CD4-positive, alpha-beta T cell treated with Interleukin-10 for 1 hour (primary cell): ENCODE measurements at regions not wholly inside any gene's neighbourhood (a gene's known extent, or its start where the extent isn't known, plus 50 kb on each side); places are given as distances from the start of the nearest gene placed in this dataset.

Experiments used
- DNase-seq: peaks from one replicate; pipeline ENCODE4 v3.0.0-alpha.2; 2020

- no peak for DNase-seq
These were observed 330.6 kb downstream of the DEPDC1B start for GRCh38 chr5:60369391-60369790.

GRCh38 chr5:60368100-60368499 is 331.9 kb downstream of the DEPDC1B start:
- DNase-seq = no peak

GRCh38 chr5:60366489-60366888 is 333.5 kb downstream of the DEPDC1B start:
- no peak for DNase-seq

- no peak for DNase-seq
These were observed 335.0 kb downstream of the DEPDC1B start for GRCh38 chr5:60365001-60365400.

GRCh38 chr5:60362158-60362557 is 337.8 kb downstream of the DEPDC1B start:
- no peak for DNase-seq

GRCh38 chr5:60360355-60360754 is 339.6 kb downstream of the DEPDC1B start:
- DNase-seq = no peak

GRCh38 chr5:60357302-60357701 is 342.7 kb downstream of the DEPDC1B start:
- no peak for DNase-seq

- DNase-seq = no peak
These were observed 343.2 kb downstream of the DEPDC1B start for GRCh38 chr5:60356745-60357144.

- no peak for DNase-seq
These were observed 344.8 kb downstream of the DEPDC1B start for GRCh38 chr5:60355181-60355580.

GRCh38 chr5:60354311-60354710 is 345.7 kb downstream of the DEPDC1B start:
- DNase-seq = no peak

GRCh38 chr5:60352992-60353599 is 346.9 kb downstream of the DEPDC1B start:
- no peak for DNase-seq

- no peak for DNase-seq
These were observed 349.2 kb downstream of the DEPDC1B start for GRCh38 chr5:60350794-60351193.

GRCh38 chr5:60349891-60350415 is 350.0 kb downstream of the DEPDC1B start:
- no peak for DNase-seq

GRCh38 chr5:60346393-60346792 is 353.6 kb downstream of the DEPDC1B start:
- no peak for DNase-seq

GRCh38 chr5:60343102-60343501 is 356.9 kb downstream of the DEPDC1B start:
- no peak for DNase-seq

GRCh38 chr5:60340965-60341471 is 358.9 kb downstream of the DEPDC1B start:
- DNase-seq = no peak

- no peak for DNase-seq
These were observed 359.6 kb downstream of the DEPDC1B start for GRCh38 chr5:60340326-60340725.

GRCh38 chr5:60339691-60340201 is 360.2 kb downstream of the DEPDC1B start:
- DNase-seq = no peak

- no peak for DNase-seq
These were observed 361.1 kb downstream of the DEPDC1B start for GRCh38 chr5:60338846-60339245.

GRCh38 chr5:60336491-60336890 is 363.5 kb downstream of the DEPDC1B start:
- DNase-seq = no peak

- no peak for DNase-seq
These were observed 364.1 kb downstream of the DEPDC1B start for GRCh38 chr5:60335913-60336312.

GRCh38 chr5:60334281-60334713 is 365.7 kb downstream of the DEPDC1B start:
- no peak for DNase-seq

- no peak for DNase-seq
These were observed 366.9 kb downstream of the DEPDC1B start for GRCh38 chr5:60333005-60333571.

- DNase-seq = no peak
These were observed 367.5 kb downstream of the DEPDC1B start for GRCh38 chr5:60332244-60333004.
